Osteoblast (primary cell): ENCODE measurements at regions not wholly inside any gene's neighbourhood (a gene's known extent, or its start where the extent isn't known, plus 50 kb on each side); places are given as distances from the start of the nearest gene placed in this dataset.

ENCODE experiments used
- DNase-seq: peaks from one replicate; pipeline ENCODE4 v3.0.0; 2011; ENCODE audit warnings: low spot score, mixed read lengths; ENCODE audit not compliant: insufficient read length; ENCODE audit errors: missing footprints
- H2AFZ ChIP-seq: 2 replicates; pipeline ENCODE4 v1.6.0; 2011; ENCODE audit warnings: mild to moderate bottlenecking, low read length
- H3K27ac ChIP-seq: 2 replicates; pipeline ENCODE4 v1.5.1; 2011; ENCODE audit warnings: mild to moderate bottlenecking, low read depth, low read length, moderate library complexity
- H3K27me3 ChIP-seq: 2 replicates; pipeline ENCODE4 v1.6.0; 2012; ENCODE audit warnings: mild to moderate bottlenecking, control low read depth, inconsistent platforms, low read length, moderate library complexity; ENCODE audit not compliant: insufficient read depth
- H3K36me3 ChIP-seq: 2 replicates; pipeline ENCODE4 v1.5.1; 2011; ENCODE audit warnings: mild to moderate bottlenecking, low read length, control low read depth, moderate library complexity; ENCODE audit not compliant: insufficient read depth
- H3K4me1 ChIP-seq: 2 replicates; pipeline ENCODE4 v1.5.1; 2011; ENCODE audit warnings: mild to moderate bottlenecking, low read length, control low read depth, moderate library complexity; ENCODE audit not compliant: insufficient read depth
- H3K4me2 ChIP-seq: 2 replicates; pipeline ENCODE4 v1.6.0; 2011; ENCODE audit warnings: mild to moderate bottlenecking, low read length; ENCODE audit not compliant: insufficient read depth
- H3K4me3 ChIP-seq: fragments of 200-600 bp; sonication (generic); 3 replicates; pipeline ENCODE4 v1.5.1; 2012; ENCODE audit warnings: mild to moderate bottlenecking, low read length, inconsistent platforms; ENCODE audit not compliant: insufficient read depth
- H3K79me2 ChIP-seq: 2 replicates; pipeline ENCODE4 v1.6.0; 2012; ENCODE audit warnings: mild to moderate bottlenecking, low read length, control low read depth, inconsistent platforms; ENCODE audit not compliant: insufficient read depth
- H3K9me3 ChIP-seq: 2 replicates; pipeline ENCODE4 v1.5.1; 2011; ENCODE audit warnings: low read depth, low read length, control low read depth
- H4K20me1 ChIP-seq: 2 replicates; pipeline ENCODE4 v1.6.0; 2012; ENCODE audit warnings: mild to moderate bottlenecking, low read length, control low read depth; ENCODE audit not compliant: insufficient read depth
- CTCF ChIP-seq: IDR thresholded peaks from 2 replicates; pipeline ENCODE4 v1.5.1; 2011; ENCODE audit warnings: mild to moderate bottlenecking, low read depth, low read length, moderate library complexity; ENCODE audit errors: extremely low read depth

DNA sequence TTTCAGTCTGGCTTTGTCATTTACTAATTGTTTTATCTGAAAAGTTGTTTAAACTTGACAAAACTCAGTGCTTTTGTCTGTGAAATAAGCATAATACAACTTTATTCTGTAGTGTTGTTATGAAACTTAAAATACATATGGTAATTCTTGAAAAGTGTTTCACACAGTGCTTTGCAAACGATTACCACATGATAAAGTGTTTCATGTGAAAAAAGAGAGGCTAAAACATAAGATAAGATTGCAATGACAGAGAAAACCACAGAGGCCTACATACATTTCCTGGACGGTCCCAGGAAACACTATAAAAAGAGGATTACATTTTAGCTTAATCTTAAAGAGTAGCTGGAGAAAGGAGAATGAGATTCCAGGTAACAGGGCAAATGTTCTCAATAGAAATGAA, 1934.6 kb upstream of the LRRTM1 start:
- Histone ChIP-seq H4K20me1 (no peaks in the 10 kb centered on the region), H3K4me2 (no peak overlapping the region), H3K4me3 (no peak overlapping the region), H2AFZ (no peak overlapping the region), H3K9me3 (peaks cover 2% of the 10 kb centered on the region), H3K36me3 (no peaks in the 10 kb centered on the region), H3K27me3 (no peaks in the 10 kb centered on the region), H3K27ac (no peak overlapping the region), H3K4me1 (no peaks in the 10 kb centered on the region), H3K79me2 (no peaks in the 10 kb centered on the region)
- no peak for DNase-seq
- TF ChIP-seq CTCF, result no peak

- Histone ChIP-seq H2AFZ (no peak overlapping the region), H3K4me1 (no peaks in the 10 kb centered on the region), H4K20me1 (no peaks in the 10 kb centered on the region), H3K27ac (no peak overlapping the region), H3K9me3 (peaks cover 2% of the 10 kb centered on the region), H3K36me3 (no peaks in the 10 kb centered on the region), H3K4me2 (no peak overlapping the region), H3K4me3 (no peak overlapping the region), H3K79me2 (no peaks in the 10 kb centered on the region), H3K27me3 (no peaks in the 10 kb centered on the region)
- no peak for TF ChIP-seq CTCF
- DNase-seq, result no peak
Observed at GRCh38 chr2:82237994-82238662, 1933.6 kb upstream of the LRRTM1 start.

DNA sequence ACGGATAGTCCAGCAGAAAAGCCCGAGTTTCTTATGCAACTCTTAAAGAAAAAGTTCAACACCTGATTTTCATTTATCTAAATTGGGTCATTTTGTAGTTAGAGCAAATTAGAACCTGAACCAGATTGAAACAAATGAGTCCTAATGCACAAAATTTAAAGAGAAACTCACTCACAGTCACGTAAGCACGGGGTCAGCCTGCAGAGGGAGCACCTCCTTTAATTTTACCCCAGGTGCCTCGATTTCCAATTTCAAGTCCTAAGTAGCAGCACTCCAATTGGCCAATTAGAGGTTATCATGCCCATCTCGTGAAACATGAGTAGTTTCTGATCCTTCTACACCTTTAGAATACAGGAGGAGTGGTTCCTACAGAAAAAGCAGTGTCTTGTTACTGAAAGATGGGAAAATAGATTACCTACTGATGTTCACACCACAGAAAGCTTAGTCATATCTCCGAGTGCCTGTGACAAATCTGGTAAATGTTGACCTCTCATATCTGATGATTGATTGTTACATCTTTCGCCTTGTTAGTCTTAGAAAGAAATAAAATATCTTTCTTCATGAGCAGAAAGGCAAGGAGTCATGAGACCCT, 1929.8 kb upstream of the LRRTM1 start:
- no peak overlapping the region for H3K4me3 ChIP-seq
- no peak overlapping the region for H3K4me2 ChIP-seq
- no peak for TF ChIP-seq CTCF
- no peak overlapping the region for H3K27ac ChIP-seq
- H3K4me1 ChIP-seq, result no peaks in the 10 kb centered on the region
- H2AFZ ChIP-seq, result no peak overlapping the region
- no peaks in the 10 kb centered on the region for H3K79me2 ChIP-seq
- H4K20me1 ChIP-seq, result no peaks in the 10 kb centered on the region
- peaks cover 2% of the 10 kb centered on the region for H3K9me3 ChIP-seq
- no peak for DNase-seq
- no peaks in the 10 kb centered on the region for H3K36me3 ChIP-seq
- no peaks in the 10 kb centered on the region for H3K27me3 ChIP-seq

- H4K20me1 ChIP-seq, result no peaks in the 10 kb centered on the region
- no peak overlapping the region for H3K27ac ChIP-seq
- no peaks in the 10 kb centered on the region for H3K79me2 ChIP-seq
- no peaks in the 10 kb centered on the region for H3K4me1 ChIP-seq
- no peak for DNase-seq
- H3K9me3 ChIP-seq, result peaks cover 2% of the 10 kb centered on the region
- no peak for TF ChIP-seq CTCF
- no peak overlapping the region for H3K4me3 ChIP-seq
- no peaks in the 10 kb centered on the region for H3K36me3 ChIP-seq
- no peaks in the 10 kb centered on the region for H3K27me3 ChIP-seq
- H2AFZ ChIP-seq, result no peak overlapping the region
- no peak overlapping the region for H3K4me2 ChIP-seq
Observed at GRCh38 chr2:82233806-82234205, 1929.3 kb upstream of the LRRTM1 start.
